NCI-H82 treated with DMSO at 0.1 percent for 48 hours (cell line): ENCODE measurements at regions not wholly inside any gene's neighbourhood (a gene's known extent, or its start where the extent isn't known, plus 50 kb on each side); places are given as distances from the start of the nearest gene placed in this dataset.
"Not testable (repeated sequence)": the region's sequence is repeated elsewhere in the genome, so short reads cannot be mapped to it uniquely, and the experiment has no call there.

ENCODE experiments used
- DNase-seq: peaks from one replicate; lab custom pipeline; 2025; ENCODE audit not compliant: unreplicated experiment; lab: John Stamatoyannopoulos, UW

DNA sequence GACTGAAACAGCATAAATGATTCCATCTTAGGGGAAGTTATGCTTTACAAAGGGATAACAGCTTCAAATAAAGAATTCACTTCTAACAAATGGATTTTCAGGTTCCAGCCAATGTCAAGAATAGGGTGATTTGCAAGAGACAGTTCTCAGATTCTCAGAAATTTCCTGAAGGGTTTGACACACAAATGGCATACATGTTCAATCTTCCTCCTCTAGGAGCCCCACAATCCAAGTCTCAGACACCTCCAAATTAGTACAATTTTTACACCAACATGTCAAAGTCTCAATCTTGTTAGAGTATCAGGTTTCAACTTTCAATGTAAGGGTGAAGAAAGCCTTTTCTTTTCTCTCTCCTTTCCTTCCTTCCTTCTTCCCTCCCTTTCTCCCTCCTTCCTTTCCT is 996.6 kb downstream of the TLE1 start:
- DNase-seq: no peak

DNA sequence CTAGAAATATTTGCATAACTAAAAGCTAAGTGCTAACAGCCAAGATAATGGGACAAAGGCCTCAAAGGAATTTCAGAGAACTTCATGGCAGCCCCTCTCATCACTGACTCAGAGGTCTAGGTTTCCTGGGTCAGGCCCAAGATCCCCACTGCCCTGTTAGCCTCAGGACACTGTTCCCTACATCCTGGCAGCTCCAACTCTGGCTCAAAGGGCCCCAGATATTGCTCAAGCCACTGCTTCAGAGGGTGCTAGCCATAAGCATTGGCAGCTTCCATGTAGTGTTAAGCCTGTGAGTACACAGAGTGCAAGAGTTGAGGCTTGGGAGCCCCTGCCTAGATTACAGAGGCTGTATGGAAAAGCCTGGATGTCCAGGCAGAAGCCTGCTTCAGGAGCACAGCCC is 998.1 kb downstream of the TLE1 start:
- no peak for DNase-seq

DNA sequence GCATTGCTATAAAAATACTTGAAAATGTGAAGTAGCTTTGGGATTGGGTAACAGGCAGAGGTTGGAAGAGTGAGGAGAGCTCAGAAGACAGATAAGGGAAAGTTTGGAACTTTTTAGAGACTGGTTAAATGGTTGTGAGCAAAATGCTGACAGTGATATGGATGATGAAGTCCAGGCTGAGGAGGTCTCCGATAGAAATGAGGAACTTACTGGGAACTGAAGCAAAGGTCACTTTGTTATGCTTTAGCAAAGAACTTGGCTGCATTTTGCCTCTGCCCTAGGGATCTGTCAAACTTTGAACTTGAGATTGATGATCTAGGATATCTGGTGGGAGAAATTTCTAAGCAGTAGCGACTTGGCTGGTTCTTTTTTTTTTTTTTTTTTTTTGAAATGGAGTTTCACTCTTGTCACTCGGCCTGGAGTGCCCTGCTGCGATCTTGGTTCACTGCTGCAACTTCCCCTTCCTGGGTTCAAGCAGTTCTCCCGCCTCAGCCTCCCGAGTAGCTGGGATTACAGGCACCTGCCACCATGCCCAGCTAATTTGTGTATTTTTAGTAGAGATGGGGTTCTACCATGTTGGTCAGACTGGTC is 998.9 kb downstream of the TLE1 start:
- no peak for DNase-seq

DNA sequence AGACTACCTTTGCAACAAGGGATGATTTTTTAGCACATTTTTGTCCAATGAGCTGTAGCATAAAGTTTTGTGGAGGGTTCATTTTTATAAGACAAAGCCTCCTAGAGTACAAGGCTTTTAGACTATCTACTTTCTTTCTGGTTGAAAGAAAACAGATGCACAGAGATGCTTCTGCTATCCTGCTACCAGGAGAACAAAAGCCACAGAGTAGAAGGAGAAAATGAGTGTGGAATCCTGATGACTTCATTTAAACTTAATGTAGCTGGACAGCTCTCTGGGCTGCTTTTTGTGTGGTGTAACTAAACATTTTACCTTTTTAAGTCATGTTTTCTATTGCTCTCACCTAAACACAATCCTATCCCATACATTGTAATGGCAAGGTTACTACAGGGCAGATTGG is 1009.4 kb downstream of the TLE1 start:
- no peak for DNase-seq

DNA sequence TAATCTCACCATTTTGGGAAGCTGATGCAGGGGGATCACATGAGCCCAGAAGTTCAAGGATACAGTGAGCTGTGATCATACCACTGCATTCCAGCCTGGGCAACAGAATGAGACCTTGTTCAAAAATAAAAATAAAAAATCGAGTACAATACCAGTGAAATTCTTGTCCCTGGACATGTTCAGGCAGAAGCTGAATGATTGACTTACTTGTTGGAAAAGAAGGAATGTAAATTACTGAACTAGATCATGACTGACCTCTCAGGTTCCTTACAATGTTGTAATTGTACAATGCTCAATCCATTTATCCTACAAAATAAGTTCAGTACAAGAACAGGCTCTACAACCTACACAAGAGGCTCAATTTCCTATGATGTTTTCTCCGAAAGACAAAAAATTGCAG is 1010.4 kb downstream of the TLE1 start:
- no peak for DNase-seq

DNA sequence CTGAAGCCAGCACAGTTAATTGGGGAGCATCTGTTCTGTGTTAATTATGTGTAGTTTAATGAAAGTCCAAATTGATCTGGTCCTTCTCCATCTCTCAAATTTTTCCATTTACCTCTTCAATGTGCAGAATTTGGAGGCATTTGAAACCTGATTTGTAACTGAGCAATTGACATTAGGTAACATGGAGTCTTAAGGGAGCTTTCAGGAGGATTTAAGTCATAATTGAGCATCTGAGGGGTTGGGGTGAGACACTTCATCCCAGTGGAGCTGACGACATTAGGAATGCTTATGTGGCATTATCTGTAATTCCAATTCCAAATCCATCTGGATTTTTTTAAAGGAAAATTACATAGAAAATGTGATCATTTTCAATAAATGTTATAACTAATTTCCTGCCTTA is 1015.9 kb downstream of the TLE1 start:
- DNase-seq: no peak

DNA sequence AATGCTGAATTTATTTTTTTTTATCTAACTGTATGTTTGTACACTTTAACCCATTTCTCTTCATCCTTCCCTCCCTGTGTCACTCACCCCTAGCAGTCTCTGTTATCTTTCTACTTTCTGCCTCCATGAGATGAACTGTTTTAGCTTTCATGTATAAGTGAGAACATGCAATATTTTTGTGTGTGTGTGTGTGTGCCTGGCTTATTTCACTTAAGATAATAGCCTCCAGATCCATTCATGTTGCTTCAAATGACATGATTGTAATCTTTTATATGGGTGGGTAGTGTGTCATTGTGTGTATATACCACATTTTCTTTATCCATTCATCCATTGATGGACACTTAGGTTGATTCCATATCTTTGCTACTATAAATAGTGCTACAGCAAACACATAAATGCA is 1023.9 kb downstream of the TLE1 start:
- no peak for DNase-seq

DNA sequence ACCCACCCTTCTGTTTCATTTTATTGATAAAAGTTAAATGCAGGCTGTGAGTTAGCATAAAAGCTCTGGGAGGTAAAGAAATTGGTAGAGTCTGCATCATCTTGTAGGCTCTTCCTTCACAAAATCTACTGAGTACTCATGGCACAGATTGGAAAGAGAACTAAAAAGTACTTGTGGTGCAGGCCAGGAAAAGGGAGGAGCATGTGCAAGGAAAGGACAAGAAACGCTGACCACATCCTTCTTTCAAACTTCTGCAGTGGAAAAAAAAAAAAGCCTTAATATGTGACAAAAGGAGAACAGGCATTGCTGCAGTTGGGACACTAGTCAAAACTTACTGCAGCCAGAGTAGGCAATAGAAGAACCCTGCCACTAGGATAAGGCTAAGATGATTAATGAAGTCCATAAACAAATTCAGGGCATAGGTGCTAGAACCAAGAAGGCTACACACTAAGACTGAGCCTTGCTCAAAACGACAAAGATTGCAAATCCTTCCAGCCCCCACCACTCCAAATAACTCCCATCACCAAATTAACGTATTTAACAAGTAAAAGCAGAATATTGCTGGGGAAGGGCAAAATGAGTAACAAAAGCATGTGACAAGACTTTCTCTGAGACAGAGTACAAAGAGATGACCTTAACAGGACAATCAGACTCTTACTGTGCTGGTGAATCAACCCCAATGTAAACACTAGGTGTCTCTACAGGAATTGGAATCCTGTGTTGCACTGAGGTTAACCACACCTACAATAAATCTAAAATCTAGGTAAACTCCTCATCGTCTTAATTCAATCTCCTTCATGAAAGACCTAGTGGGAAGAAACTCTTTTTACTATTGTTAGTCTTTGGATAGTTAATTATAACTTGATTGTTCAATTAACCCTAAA is 1024.8 kb downstream of the TLE1 start:
- DNase-seq: no peak

DNA sequence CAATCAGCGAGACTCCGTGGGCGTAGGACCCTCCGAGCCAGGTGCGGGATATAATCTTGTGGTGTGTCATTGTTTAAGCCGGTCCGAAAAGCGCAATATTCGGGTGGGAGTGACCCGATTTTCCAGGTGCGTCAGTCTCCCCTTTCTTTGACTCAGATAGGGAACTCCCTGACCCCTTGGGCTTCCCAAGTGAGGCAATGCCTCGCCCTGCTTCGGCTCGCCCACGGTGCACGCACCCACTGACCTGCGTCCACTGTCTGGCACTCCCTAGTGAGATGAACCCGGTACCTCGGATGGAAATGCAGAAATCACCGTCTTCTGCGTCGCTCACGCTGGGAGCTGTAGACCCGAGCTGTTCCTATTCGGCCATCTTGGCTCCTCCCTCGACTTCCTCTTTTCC is 1029.6 kb downstream of the TLE1 start:
- not testable (repeated sequence) for DNase-seq

DNA sequence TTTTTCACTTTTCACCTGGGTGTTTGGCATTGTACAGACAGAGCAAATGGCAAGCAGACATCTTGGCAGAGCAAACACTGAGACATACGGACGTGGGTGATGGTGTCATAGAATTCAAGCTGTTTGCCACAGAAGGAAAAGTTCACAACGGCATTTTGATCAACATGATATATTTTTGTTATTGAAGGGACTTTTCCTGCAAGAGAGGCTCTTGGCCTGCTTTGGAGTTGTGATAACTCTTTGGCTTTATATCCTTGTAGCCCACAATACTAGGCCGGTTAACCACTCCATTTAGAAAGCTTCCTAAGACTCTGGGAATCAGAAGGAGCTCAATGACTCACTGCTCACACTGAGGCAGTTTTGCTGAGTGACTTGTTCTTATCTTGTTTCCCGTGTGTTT is 1038.3 kb downstream of the TLE1 start:
- no peak for DNase-seq

DNA sequence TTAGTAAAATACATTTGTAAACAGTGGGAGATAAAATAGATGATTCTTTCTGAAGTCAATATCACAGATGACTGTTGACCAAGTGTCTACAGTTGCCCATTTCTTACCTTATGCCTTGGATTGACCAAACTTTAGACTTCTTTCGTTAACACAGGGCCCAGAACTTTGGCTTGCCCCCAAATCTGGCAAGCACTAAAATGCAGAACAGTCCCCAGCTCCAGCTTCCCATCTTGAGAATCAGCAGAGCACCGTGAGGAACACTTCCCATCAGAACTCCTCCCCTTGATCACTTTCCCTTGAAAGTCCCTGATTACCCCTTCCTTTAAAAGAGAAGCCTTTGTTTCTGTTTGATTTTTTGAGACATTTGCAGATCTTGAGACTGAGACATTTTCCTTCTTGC is 1039.9 kb downstream of the TLE1 start:
- DNase-seq: no peak

DNA sequence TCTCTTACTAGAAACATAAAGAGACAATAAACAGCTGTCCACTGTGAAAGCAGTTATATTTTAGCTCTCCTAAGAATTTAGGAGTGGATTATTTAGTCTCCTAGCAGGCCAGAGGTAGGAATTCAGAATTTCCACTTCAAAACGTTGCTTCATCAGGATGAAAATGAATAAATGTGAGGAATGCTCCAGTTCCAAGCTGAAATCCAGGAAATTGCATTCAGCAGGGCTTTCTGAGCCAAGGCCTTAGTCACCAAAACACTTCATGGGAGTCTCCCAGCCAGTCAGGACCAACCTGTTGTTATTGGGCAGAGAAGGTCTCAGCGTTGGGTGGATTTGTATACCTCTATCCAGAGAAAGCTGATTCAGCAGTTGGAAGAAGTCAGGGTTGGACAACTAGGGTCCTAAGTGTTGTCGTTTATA is 1040.3 kb downstream of the TLE1 start:
- DNase-seq: no peak

DNA sequence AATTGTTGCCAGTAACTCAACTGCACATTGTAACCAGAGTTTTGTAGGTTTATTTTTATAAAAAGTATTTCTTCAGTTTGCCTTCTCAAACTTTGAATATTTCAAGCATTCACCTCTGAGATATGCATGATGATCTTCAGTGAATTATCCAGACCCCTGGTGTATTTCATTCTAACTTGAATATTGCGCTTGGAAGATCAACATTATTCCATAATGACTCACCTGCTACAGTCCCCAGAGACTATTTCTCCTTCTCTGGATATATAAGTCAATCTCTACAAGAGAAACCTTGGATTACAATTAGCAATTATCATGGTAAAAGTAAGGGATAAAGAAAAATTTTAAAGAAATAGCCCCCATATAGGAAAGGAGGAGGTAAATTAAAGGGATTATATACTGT is 1041.0 kb downstream of the TLE1 start:
- DNase-seq: no peak

DNA sequence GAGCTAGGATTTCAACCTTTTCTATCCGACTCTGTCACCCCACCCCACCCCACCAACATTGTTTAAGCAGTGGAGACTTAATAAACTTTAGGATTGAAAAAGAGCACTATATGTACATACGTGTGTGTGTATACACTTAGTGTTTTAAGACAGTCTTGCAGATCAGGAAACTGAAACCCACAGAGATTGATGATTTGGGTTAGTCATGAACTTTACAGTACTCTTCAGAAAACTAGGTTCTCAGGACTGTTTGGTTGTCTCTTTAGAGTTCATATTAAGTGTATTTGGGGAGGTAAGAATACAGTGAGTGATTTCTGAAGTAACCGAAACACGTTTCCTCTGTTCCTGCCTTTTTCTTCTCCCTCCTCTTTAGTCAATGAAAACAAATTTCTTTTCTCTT is 1043.1 kb downstream of the TLE1 start:
- no peak for DNase-seq

DNA sequence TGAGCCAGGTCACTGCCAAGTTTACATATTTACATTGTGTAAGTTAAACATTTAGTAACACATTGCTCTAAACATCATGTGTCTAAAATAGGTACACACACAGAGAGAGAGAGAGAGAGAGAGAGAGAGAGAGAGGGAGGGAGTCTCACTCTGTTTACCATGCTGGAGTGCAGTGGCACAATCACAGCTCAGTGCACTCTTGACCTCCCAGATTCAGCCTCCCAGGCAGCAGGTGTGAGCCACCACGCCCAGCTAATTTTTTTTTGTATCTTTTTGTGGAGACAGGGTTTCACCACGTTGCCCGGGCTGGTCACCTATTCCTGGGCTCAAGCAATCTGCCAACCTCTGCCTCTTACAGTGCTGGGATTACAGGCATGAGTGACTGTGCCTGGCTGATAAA is 1045.3 kb downstream of the TLE1 start:
- DNase-seq: no peak

DNA sequence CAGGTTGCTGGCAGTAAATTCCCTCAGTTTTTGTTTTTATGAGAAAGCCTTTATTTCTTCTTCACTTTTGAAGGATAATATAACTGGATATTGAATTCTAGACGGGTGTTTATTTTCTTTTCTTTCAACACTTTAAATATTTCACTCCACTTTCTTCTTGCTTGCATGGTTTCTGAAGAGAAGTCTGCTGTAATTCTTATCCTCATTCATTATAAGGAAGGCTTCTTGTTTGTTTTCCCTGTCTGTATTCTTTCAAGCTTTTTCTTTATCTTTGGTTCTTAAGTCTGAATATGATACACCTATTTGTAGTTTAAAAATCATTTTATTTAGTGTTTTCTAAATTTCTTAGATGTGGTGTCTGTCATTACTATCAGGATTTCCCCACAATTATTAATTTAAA is 1054.3 kb downstream of the TLE1 start:
- DNase-seq: no peak

DNA sequence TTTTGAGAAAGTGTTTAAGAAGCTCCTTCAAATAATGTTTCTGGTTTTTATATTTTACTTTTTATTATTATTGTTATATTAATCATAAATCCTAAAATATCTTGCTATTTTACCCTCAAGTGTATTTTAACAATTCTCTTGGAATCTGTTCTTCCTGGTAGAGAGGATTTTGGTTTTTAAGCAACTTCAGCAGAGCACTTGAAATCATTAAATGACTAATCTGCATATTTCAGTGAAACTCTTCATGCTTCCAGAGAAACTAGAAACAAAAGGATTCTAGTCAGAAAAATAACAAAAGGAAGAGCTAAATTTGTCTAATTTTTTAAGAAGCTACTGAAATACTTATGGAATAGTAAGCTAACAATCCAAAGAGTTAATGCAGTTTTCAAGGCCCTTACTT is 1057.3 kb downstream of the TLE1 start:
- no peak for DNase-seq

DNA sequence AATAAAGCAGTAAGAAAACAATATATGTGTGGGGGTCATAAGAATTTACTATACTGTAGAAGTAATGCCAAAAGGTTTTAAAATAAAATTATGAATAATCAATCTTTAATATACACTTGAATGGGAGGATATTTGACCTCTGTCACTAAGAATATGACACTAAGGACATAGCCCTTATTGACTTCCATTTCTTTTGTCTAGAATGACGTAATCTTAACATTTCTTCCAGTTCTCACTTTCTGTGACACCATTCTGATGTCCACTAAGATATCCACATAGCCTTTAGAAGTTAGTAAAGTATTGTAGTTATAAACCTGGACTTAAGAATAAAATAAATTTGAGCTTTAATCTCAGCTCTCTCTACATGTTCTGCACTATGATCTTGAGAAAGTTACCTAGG is 1050.7 kb downstream of the TLE4 start:
- no peak for DNase-seq

DNA sequence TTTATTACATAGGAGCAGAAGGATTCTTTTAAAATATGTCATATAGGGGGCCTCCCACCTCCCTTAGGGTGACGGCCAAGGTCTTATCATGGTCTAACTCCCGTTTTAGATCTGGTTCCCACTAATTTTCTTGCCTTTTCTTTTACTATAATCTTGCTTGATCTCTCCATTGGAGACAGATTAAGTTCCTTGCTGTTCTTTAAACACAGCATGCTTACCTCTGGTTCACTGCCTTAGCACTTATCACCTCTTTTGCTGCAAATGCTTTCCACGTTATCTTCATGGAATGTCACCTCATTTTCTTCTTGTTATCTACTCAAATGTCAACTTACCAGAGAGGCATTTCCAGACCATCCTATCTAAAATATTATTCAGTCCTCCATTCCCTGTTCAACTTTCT is 1047.6 kb downstream of the TLE4 start:
- DNase-seq: no peak

DNA sequence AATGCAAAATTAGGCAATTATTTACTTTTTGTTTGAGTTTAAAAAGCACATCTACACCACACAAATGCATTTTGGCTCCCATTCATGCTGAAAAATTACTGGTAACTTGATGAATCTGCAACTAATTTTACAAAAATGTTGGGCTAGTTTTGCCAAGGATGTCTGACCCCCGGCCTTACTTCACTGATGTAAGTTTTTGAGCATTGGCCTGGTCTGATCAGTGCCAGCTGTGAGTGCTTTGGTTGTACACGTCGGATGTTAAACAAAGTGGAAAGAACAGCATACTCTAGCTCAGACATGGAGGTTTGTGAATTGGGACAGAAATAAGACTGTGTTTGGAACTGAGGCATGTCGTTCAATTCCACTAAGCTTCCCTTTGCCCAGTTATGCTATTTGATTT is 1044.2 kb downstream of the TLE4 start:
- no peak for DNase-seq

DNA sequence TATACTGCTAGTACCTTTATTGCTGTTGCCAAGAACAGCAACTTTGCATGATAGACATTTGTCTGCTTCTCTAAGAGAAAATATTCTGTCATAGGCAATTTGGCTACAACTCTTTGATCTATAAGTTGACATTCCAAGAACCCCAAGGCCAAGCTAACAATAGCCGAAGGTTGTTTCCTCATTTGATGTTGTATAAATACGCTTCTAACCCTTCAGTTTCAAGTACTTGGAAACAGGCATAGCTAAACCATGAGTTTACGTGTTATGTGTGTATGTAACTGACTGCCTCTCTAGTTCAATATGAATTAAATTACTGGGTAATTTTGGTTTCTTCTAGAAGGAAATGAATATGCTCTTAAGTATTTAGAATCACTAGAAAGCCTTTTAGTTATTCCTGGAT is 1034.0 kb downstream of the TLE4 start:
- DNase-seq: no peak

DNA sequence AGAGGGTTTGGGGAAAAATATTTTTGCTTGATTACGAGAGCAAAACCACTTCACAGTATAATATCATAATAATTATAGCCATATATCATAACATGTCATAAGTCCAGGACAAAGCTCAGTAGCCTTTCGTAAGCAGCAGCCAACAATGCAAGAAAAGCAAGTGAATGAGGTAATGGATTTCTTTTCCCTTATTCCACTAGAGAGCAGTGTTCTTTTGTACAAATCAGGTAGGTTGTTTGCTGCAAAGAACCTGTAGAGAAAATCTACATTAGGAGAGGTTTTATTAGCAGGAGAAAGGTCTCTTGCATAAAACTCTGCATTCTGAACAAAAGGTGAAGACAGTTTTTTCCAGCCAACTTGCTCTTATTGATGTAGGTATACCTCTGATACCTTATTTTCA is 1033.4 kb downstream of the TLE4 start:
- DNase-seq: peak; percentile 38

DNA sequence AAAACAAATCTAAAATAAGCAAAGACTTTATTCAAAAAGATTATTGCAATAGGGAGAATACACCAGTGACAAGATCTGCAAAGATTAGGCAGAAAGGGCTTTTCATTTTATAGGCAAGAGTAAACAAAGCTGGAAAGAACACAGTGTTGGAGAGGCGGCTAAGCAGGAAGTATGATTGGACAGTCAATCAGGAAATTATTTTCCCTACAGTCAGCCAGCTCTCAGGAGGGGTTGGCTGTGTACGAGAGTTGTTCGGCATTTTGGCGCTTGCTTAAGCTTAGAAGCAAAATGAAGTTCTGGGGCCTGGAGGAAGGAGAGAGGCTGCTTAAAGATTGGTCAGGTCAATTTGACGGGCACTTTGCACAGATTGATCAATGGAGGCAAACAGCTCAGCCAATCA is 1030.5 kb downstream of the TLE4 start:
- DNase-seq: no peak
